ENCODE measurements at regions not wholly inside any gene's neighbourhood (a gene's known extent, or its start where the extent isn't known, plus 50 kb on each side); places are given as distances from the start of the nearest gene placed in this dataset.

DNA sequence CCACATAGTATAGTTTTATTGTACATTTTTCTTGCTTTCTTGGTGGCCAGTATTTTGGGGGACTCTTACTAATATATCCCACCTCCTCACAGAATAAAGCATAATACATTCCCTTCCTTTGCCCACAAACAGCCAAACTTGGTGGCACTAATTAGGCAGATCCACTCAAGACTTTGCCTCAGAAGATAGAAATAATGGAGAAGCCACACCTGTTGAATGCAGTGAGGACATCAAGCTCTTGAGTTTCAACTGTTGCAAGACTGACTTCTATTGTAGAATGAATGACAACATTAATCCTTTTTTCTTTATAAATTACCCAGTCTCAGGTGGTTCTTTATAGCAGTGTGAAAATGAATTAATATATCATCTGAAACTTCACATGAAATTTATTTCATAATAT, 1183.6 kb upstream of the ATXN8OS start:
- TF ChIP-seq HOXA7 (CRISPR knock-in tag; IDR thresholded peaks at IDR 0.05; ENCODE audit: borderline replicate concordance) (no peak), ZNF768 (tag by site-specific recombination; IDR thresholded peaks at IDR 0.05) (no peak), ZNF549 (tag by site-specific recombination; IDR thresholded peaks at IDR 0.05) (no peak), ZBTB1 (tag by site-specific recombination; IDR thresholded peaks at IDR 0.05) (no peak), ZNF548 (tag by site-specific recombination; IDR thresholded peaks at IDR 0.05) (no peak), ZNF843 (tag by site-specific recombination; IDR thresholded peaks at IDR 0.05) (no peak), TRIM28 (IDR thresholded peaks at IDR 0.05; ENCODE audit: borderline replicate concordance, low read length) (no peak), GLI2 (tag by site-specific recombination; IDR thresholded peaks at IDR 0.05; ENCODE audit: borderline replicate concordance, low read depth) (no peak), YY1 (tag by site-specific recombination; IDR thresholded peaks at IDR 0.05) (no peak), ZNF274 (IDR thresholded peaks at IDR 0.05; ENCODE audit: low read length) (no peak), ZNF274 (tag by site-specific recombination; IDR thresholded peaks at IDR 0.05; ENCODE audit: borderline replicate concordance) (no peak), ZNF416 (tag by site-specific recombination; IDR thresholded peaks at IDR 0.05) (no peak), ZBTB21 (tag by site-specific recombination; IDR thresholded peaks at IDR 0.05) (no peak)
- TF ChIP-seq, protein P1, sequence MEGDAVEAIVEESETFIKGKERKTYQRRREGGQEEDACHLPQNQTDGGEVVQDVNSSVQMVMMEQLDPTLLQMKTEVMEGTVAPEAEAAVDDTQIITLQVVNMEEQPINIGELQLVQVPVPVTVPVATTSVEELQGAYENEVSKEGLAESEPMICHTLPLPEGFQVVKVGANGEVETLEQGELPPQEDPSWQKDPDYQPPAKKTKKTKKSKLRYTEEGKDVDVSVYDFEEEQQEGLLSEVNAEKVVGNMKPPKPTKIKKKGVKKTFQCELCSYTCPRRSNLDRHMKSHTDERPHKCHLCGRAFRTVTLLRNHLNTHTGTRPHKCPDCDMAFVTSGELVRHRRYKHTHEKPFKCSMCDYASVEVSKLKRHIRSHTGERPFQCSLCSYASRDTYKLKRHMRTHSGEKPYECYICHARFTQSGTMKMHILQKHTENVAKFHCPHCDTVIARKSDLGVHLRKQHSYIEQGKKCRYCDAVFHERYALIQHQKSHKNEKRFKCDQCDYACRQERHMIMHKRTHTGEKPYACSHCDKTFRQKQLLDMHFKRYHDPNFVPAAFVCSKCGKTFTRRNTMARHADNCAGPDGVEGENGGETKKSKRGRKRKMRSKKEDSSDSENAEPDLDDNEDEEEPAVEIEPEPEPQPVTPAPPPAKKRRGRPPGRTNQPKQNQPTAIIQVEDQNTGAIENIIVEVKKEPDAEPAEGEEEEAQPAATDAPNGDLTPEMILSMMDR (tag by site-specific recombination; IDR thresholded peaks at IDR 0.05) = no peak
- TF ChIP-seq, protein P2, sequence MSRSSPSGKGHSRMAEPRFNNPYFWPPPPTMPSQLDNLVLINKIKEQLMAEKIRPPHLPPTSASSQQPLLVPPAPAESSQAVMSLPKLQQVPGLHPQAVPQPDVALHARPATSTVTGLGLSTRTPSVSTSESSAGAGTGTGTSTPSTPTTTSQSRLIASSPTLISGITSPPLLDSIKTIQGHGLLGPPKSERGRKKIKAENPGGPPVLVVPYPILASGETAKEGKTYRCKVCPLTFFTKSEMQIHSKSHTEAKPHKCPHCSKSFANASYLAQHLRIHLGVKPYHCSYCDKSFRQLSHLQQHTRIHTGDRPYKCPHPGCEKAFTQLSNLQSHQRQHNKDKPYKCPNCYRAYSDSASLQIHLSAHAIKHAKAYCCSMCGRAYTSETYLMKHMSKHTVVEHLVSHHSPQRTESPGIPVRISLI (tag by site-specific recombination; IDR thresholded peaks at IDR 0.05) = no peak
